ENCODE measurements at regions not wholly inside any gene's neighbourhood (a gene's known extent, or its start where the extent isn't known, plus 50 kb on each side); places are given as distances from the start of the nearest gene placed in this dataset.

DNA sequence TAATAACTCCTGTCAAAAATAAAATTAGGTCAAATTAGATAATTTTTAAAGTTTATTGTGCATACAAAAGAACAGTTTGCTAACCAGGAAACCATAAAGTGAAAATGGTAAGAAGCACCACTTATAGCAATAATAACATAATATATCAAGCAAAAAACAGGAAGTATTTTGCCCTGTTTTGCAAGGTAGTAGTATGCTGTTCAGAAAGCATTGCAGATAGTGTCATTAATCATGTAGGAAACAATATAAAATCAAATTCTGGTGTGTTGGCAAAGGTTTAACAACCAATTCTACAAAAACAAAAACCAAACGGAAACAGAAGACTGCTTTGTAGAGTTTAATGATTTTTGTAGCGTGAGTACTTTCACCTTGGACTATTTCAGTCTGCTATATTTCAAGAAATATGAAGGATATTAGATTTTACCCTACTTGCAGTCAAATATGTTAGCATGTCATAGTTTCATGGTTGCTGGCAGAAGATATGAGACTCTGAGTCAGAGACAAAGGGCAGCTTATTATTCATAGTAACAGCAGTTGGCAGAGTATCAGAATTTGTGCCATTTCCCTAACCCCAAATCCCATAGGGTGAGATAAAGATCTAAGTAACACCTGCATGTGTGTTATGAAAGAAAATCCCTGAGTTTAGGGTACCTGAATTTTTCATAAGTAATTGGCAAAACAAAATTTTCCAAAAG is 729.0 kb upstream of the BRINP3 start:
- H3K9me3 ChIP-seq (ENCODE audit: control insufficient read depth, insufficient read depth, low read length): no peaks in the 10 kb centered on the region
- POLR2A ChIA-PET: no interaction called here
- no peak for DNase-seq (ENCODE audit: low read depth, low spot score)
- TF ChIP-seq, protein P1, sequence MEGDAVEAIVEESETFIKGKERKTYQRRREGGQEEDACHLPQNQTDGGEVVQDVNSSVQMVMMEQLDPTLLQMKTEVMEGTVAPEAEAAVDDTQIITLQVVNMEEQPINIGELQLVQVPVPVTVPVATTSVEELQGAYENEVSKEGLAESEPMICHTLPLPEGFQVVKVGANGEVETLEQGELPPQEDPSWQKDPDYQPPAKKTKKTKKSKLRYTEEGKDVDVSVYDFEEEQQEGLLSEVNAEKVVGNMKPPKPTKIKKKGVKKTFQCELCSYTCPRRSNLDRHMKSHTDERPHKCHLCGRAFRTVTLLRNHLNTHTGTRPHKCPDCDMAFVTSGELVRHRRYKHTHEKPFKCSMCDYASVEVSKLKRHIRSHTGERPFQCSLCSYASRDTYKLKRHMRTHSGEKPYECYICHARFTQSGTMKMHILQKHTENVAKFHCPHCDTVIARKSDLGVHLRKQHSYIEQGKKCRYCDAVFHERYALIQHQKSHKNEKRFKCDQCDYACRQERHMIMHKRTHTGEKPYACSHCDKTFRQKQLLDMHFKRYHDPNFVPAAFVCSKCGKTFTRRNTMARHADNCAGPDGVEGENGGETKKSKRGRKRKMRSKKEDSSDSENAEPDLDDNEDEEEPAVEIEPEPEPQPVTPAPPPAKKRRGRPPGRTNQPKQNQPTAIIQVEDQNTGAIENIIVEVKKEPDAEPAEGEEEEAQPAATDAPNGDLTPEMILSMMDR (IDR thresholded peaks at IDR 0.05; ENCODE audit: low read depth, low read length): no peak
- no peaks in the 10 kb centered on the region for H3K27me3 ChIP-seq (ENCODE audit: control insufficient read depth, insufficient read depth, low read length)
- no peak overlapping the region for H3K4me3 ChIP-seq (ENCODE audit: low read depth, low read length)
- H3K27ac ChIP-seq (ENCODE audit: low read depth, low read length): no peak overlapping the region
- CTCF ChIA-PET: no interaction called here

- TF ChIP-seq, protein P1 (IDR thresholded peaks at IDR 0.05; ENCODE audit: low read depth, low read length): no peak
- POLR2A ChIA-PET: no interaction called here
Observed at GRCh38 chr1:191222206-191222605, 744.5 kb upstream of the BRINP3 start.

GRCh38 chr1:191240925-191241324 is 763.3 kb upstream of the BRINP3 start:
- Histone ChIP-seq H3K9me3 (ENCODE audit: control insufficient read depth, insufficient read depth, low read length) (no peaks in the 10 kb centered on the region), H3K4me3 (ENCODE audit: low read depth, low read length) (no peak overlapping the region), H3K27ac (ENCODE audit: low read depth, low read length) (no peak overlapping the region), H3K27me3 (ENCODE audit: control insufficient read depth, insufficient read depth, low read length) (no peaks in the 10 kb centered on the region)
- CTCF ChIA-PET: no interaction called here
- POLR2A ChIA-PET: no interaction called here
- TF ChIP-seq, protein P1 (IDR thresholded peaks at IDR 0.05; ENCODE audit: low read depth, low read length): no peak
- DNase-seq (ENCODE audit: low read depth, low spot score): peak; percentile 23

More at GRCh38 chr1:191222206-191222605, 744.5 kb upstream of the BRINP3 start:
- DNase-seq (ENCODE audit: low read depth, low spot score): no peak
- CTCF ChIA-PET: no interaction called here
- H3K4me3 ChIP-seq (ENCODE audit: low read depth, low read length): no peak overlapping the region
- no peak overlapping the region for H3K27ac ChIP-seq (ENCODE audit: low read depth, low read length)
- H3K27me3 ChIP-seq (ENCODE audit: control insufficient read depth, insufficient read depth, low read length): no peaks in the 10 kb centered on the region
- no peaks in the 10 kb centered on the region for H3K9me3 ChIP-seq (ENCODE audit: control insufficient read depth, insufficient read depth, low read length)

DNA sequence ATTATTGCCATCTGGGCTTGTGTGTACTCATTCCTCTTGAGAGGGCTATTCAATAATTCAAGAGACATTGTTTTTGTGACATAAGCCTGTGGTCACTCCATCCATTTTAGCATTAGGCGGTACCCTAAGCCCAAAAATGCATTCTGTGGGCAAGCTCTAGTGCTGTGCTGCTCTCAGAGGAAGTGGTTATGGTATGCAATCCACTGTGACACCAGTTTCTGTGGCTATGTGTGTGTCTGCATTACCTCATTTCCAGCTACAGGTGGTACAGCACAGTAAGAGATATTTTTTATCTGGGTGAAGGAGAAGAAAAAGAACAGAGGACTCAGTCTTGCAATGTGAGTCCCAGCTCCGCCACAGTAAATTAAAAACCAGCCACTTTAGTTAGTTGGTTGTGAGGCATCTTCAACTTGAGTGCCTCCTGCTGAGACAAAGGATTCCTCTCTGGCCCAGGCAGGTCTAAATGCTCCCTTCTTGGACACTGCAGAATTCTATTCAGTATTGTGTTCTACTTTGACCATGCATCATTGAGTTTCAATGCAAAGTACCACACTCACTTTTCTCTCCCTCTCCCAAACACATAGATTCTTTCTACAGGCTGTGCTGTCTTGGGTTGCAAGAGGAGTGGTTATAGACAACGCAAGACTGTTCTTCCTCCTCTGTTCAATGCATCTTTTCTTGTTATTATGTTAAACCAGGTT is 777.8 kb upstream of the BRINP3 start:
- no peak overlapping the region for H3K4me3 ChIP-seq (ENCODE audit: low read depth, low read length)
- ChIA-PET POLR2A (no interaction called here), CTCF (no interaction called here)
- TF ChIP-seq, protein P1 (IDR thresholded peaks at IDR 0.05; ENCODE audit: low read depth, low read length): no peak
- no peaks in the 10 kb centered on the region for H3K27me3 ChIP-seq (ENCODE audit: control insufficient read depth, insufficient read depth, low read length)
- DNase-seq (ENCODE audit: low read depth, low spot score): no peak
- H3K27ac ChIP-seq (ENCODE audit: low read depth, low read length): no peak overlapping the region
- no peaks in the 10 kb centered on the region for H3K9me3 ChIP-seq (ENCODE audit: control insufficient read depth, insufficient read depth, low read length)

DNA sequence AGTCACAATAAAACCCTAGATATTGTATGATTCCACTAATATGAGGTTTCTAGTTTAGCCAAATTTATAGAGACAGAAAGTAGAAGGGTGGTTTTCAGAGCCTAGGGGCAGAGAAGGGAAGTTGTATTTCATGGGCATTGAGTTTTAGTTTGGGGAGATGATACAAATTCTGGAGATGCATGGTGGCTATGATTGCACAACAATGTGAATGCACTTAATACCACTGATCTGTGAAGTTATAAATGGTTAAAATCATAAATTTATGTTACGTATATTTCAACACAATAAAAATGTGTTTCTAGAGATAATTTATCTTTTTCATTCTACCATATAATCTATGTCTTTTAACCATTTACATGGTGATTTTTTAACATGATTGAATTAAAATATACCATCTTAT is 779.3 kb upstream of the BRINP3 start:
- H3K9me3 ChIP-seq (ENCODE audit: control insufficient read depth, insufficient read depth, low read length): no peaks in the 10 kb centered on the region
- H3K4me3 ChIP-seq (ENCODE audit: low read depth, low read length): no peak overlapping the region
- ChIA-PET POLR2A (no interaction called here), CTCF (no interaction called here)
- H3K27ac ChIP-seq (ENCODE audit: low read depth, low read length): no peak overlapping the region
- H3K27me3 ChIP-seq (ENCODE audit: control insufficient read depth, insufficient read depth, low read length): no peaks in the 10 kb centered on the region
- TF ChIP-seq, protein P1 (IDR thresholded peaks at IDR 0.05; ENCODE audit: low read depth, low read length): no peak
- no peak for DNase-seq (ENCODE audit: low read depth, low spot score)
